SK-N-SH treated with all-trans-retinoic acid at 6 μM for 48 hours (cell line): ENCODE measurements at regions not wholly inside any gene's neighbourhood (a gene's known extent, or its start where the extent isn't known, plus 50 kb on each side); places are given as distances from the start of the nearest gene placed in this dataset.

Source experiments
- ATAC-seq: fragments of 200-7000 bp; cut with Tn5 transposase; 3 replicates; pipeline ENCODE4 v1.9.1; 2020; ENCODE audit warnings: mild to moderate bottlenecking, moderate library complexity
- ARNTL ChIP-seq: fragments of 450-650 bp; formaldehyde crosslinking; IDR thresholded peaks from 2 replicates; pipeline ENCODE4 v1.5.0; 2020; ENCODE audit warnings: low read depth, mild to moderate bottlenecking, moderate library complexity, borderline replicate concordance
- BACH2 ChIP-seq: fragments of 250-450 bp; sonication (Bioruptor Pico); IDR thresholded peaks from 2 replicates; pipeline ENCODE4 v1.9.0; 2021; ENCODE audit warnings: mild to moderate bottlenecking, borderline replicate concordance
- CREB5 ChIP-seq: fragments of 250-450 bp; sonication (Bioruptor Pico); IDR thresholded peaks from 2 replicates; pipeline ENCODE4 v1.5.1; 2020; ENCODE audit warnings: low read depth, mild to moderate bottlenecking, moderate library complexity
- CSRNP3 ChIP-seq: fragments of 250-450 bp; sonication (Bioruptor Pico); IDR thresholded peaks from 2 replicates; pipeline ENCODE4 v1.5.1; 2021; ENCODE audit warnings: mild to moderate bottlenecking, moderate library complexity
- ESRRG ChIP-seq: fragments of 250-450 bp; sonication (Bioruptor Pico); IDR thresholded peaks from 2 replicates; pipeline ENCODE4 v1.6.1; 2021; ENCODE audit warnings: mild to moderate bottlenecking
- GLIS3 ChIP-seq: fragments of 250-450 bp; sonication (Bioruptor Pico); IDR thresholded peaks from 2 replicates; pipeline ENCODE4 v1.5.0; 2020; ENCODE audit warnings: mild to moderate bottlenecking, moderate library complexity
- ISL1 ChIP-seq: fragments of 250-450 bp; sonication (Bioruptor Pico); IDR thresholded peaks from 2 replicates; pipeline ENCODE4 v2.1.2; 2022; ENCODE audit warnings: mild to moderate bottlenecking, moderate library complexity
- POU6F1 ChIP-seq: fragments of 250-450 bp; sonication (Bioruptor Pico); IDR thresholded peaks from 2 replicates; pipeline ENCODE4 v1.8.0; 2021; ENCODE audit warnings: low read depth, mild to moderate bottlenecking, moderate library complexity, borderline replicate concordance
- PPARA ChIP-seq: fragments of 250-450 bp; sonication (Bioruptor Pico); IDR thresholded peaks from 2 replicates; pipeline ENCODE4 v1.5.0; 2020; ENCODE audit warnings: mild to moderate bottlenecking, borderline replicate concordance
- SNAI2 ChIP-seq: fragments of 250-450 bp; sonication (Bioruptor Pico); IDR thresholded peaks from 2 replicates; pipeline ENCODE4 v1.5.0; 2020; ENCODE audit warnings: mild to moderate bottlenecking, moderate library complexity
- TCF4 ChIP-seq: fragments of 250-450 bp; sonication (Bioruptor Pico); IDR thresholded peaks from 2 replicates; pipeline ENCODE4 v1.8.0; 2021; ENCODE audit warnings: mild to moderate bottlenecking, moderate library complexity, borderline replicate concordance
- ZC3H10 ChIP-seq: fragments of 250-450 bp; sonication (Bioruptor Pico); IDR thresholded peaks from 2 replicates; pipeline ENCODE4 v1.5.1; 2021; ENCODE audit warnings: mild to moderate bottlenecking, moderate library complexity
- ZFP3 ChIP-seq: fragments of 250-450 bp; sonication (Bioruptor Pico); IDR thresholded peaks from 2 replicates; pipeline ENCODE4 v1.5.0; 2020; ENCODE audit warnings: mild to moderate bottlenecking, moderate library complexity
- ZFP30 ChIP-seq: fragments of 450-650 bp; formaldehyde crosslinking; IDR thresholded peaks from 2 replicates; pipeline ENCODE4 v1.5.0; 2022; ENCODE audit warnings: mild to moderate bottlenecking, moderate library complexity
- ZNF565 ChIP-seq: fragments of 450-650 bp; formaldehyde crosslinking; conservative IDR thresholded peaks from 2 replicates; pipeline ENCODE4 v1.5.0; 2020; ENCODE audit warnings: low read depth, mild to moderate bottlenecking, moderate library complexity

- no peak for TF ChIP-seq CSRNP3 (CRISPR knock-in tag)
- no peak for TF ChIP-seq PPARA (CRISPR knock-in tag)
- no peak for TF ChIP-seq GLIS3 (CRISPR knock-in tag)
- TF ChIP-seq TCF4 (CRISPR knock-in tag), result no peak
- no peak for TF ChIP-seq SNAI2 (CRISPR knock-in tag)
- no peak for TF ChIP-seq ZNF565 (CRISPR knock-in tag)
- no peak for TF ChIP-seq CREB5 (CRISPR knock-in tag)
- no peak for TF ChIP-seq ISL1 (CRISPR knock-in tag)
- TF ChIP-seq ARNTL, result no peak
- no peak for TF ChIP-seq ZFP30 (CRISPR knock-in tag)
- no peak for TF ChIP-seq POU6F1 (CRISPR knock-in tag)
- TF ChIP-seq, all 23 proteins: peak for 0
- ATAC-seq, result no peak
Measured at GRCh38 chr5:39604491-39604890, 179.7 kb upstream of the DAB2 start.

GRCh38 chr5:39599721-39600431 is 175.1 kb upstream of the DAB2 start:
- TF ChIP-seq ISL1 (CRISPR knock-in tag) (no peak), ZFP3 (no peak), GLIS3 (CRISPR knock-in tag) (no peak), ZC3H10 (CRISPR knock-in tag) (no peak), SNAI2 (CRISPR knock-in tag) (no peak), CSRNP3 (CRISPR knock-in tag) (no peak)
- 0 out of 3 replicates have a peak, but pooled peaks have one; percentile 22 for ATAC-seq

GRCh38 chr5:39598661-39599248 is 174.0 kb upstream of the DAB2 start:
- TF ChIP-seq ISL1 (CRISPR knock-in tag), result no peak
- TF ChIP-seq ESRRG (CRISPR knock-in tag), result no peak
- TF ChIP-seq ZNF565 (CRISPR knock-in tag), result no peak
- no peak for TF ChIP-seq POU6F1 (CRISPR knock-in tag)
- no peak for TF ChIP-seq BACH2 (CRISPR knock-in tag)
- TF ChIP-seq CSRNP3 (CRISPR knock-in tag), result no peak
- TF ChIP-seq ZFP3, result no peak
- TF ChIP-seq ARNTL, result no peak

GRCh38 chr5:39588179-39588578 is 163.4 kb upstream of the DAB2 start:
- TF ChIP-seq ESRRG (CRISPR knock-in tag), result no peak
- no peak for TF ChIP-seq ZC3H10 (CRISPR knock-in tag)
- no peak for TF ChIP-seq TCF4 (CRISPR knock-in tag)
- no peak for TF ChIP-seq ZFP30 (CRISPR knock-in tag)
- TF ChIP-seq ISL1 (CRISPR knock-in tag), result no peak
- no peak for ATAC-seq

More at GRCh38 chr5:39598661-39599248, 174.0 kb upstream of the DAB2 start:
- ATAC-seq, result no peak
